VCaP (cell line): ENCODE measurements at regions not wholly inside any gene's neighbourhood (a gene's known extent, or its start where the extent isn't known, plus 50 kb on each side); places are given as distances from the start of the nearest gene placed in this dataset.

ENCODE experiments used
- H3K27ac ChIP-seq: fragments of 450-650 bp; 2 replicates; pipeline ENCODE4 v1.5.1; 2017
- CTCF ChIP-seq: fragments of 450-650 bp; conservative IDR thresholded peaks from 2 replicates; pipeline ENCODE4 v1.5.1; 2017; ENCODE audit warnings: mild to moderate bottlenecking, moderate library complexity

GRCh38 chr4:1537410-1538095, 131.3 kb upstream of the NKX1-1 start:
- no peak for TF ChIP-seq CTCF
- H3K27ac ChIP-seq: no peak overlapping the region

GRCh38 chr4:1536579-1537409, 130.6 kb upstream of the NKX1-1 start:
- TF ChIP-seq CTCF: no peak
- H3K27ac ChIP-seq: no peak overlapping the region

- TF ChIP-seq CTCF: no peak
- no peak overlapping the region for H3K27ac ChIP-seq
Measured at GRCh38 chr4:1535926-1536578, 129.8 kb upstream of the NKX1-1 start.

GRCh38 chr4:1534876-1535526, 128.8 kb upstream of the NKX1-1 start:
- H3K27ac ChIP-seq: no peak overlapping the region
- TF ChIP-seq CTCF: no peak

GRCh38 chr4:1534095-1534872, 128.0 kb upstream of the NKX1-1 start:
- H3K27ac ChIP-seq: no peak overlapping the region
- TF ChIP-seq CTCF: no peak

GRCh38 chr4:1533501-1534064, 127.3 kb upstream of the NKX1-1 start:
- no peak for TF ChIP-seq CTCF

More at GRCh38 chr4:1533501-1534064, 127.3 kb upstream of the NKX1-1 start:
- no peak overlapping the region for H3K27ac ChIP-seq
